ENCODE measurements at regions not wholly inside any gene's neighbourhood (a gene's known extent, or its start where the extent isn't known, plus 50 kb on each side); places are given as distances from the start of the nearest gene placed in this dataset.

DNA sequence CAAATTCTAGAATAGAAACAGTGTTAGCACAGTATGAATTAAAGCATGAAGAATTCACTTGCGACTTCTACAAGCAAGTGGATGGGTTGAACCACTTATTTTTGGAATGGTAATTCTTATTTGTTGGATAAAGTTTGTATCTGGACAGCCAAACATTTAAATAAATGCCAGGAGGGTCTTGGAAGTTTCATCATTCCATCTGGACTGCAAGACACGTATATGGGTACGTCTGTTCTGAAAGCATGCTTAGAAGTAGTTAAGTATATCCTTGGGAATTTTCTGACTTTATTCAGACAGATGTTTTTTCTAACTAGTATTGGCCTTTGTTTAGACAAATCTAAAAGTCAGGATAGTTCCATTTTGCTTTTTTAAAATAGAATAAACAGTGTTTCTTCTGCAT is 77.5 kb upstream of the CASK start:
- no peaks in the 10 kb centered on the region for H3K9me3 ChIP-seq (ENCODE audit: control insufficient read depth, insufficient read depth, low read depth, low read length)
- no peaks in the 10 kb centered on the region for H3K4me1 ChIP-seq (ENCODE audit: control insufficient read depth, insufficient read depth, low read length)
- H3K36me3 ChIP-seq (ENCODE audit: control insufficient read depth, insufficient read depth, low read length): no peaks in the 10 kb centered on the region
- no peaks in the 10 kb centered on the region for H3K27me3 ChIP-seq (ENCODE audit: control insufficient read depth, insufficient read depth, low read length)
- TF ChIP-seq TCF7L2 (IDR thresholded peaks at IDR 0.05; ENCODE audit: low read depth, low read length): no peak
- TF ChIP-seq, protein P1, sequence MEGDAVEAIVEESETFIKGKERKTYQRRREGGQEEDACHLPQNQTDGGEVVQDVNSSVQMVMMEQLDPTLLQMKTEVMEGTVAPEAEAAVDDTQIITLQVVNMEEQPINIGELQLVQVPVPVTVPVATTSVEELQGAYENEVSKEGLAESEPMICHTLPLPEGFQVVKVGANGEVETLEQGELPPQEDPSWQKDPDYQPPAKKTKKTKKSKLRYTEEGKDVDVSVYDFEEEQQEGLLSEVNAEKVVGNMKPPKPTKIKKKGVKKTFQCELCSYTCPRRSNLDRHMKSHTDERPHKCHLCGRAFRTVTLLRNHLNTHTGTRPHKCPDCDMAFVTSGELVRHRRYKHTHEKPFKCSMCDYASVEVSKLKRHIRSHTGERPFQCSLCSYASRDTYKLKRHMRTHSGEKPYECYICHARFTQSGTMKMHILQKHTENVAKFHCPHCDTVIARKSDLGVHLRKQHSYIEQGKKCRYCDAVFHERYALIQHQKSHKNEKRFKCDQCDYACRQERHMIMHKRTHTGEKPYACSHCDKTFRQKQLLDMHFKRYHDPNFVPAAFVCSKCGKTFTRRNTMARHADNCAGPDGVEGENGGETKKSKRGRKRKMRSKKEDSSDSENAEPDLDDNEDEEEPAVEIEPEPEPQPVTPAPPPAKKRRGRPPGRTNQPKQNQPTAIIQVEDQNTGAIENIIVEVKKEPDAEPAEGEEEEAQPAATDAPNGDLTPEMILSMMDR (IDR thresholded peaks at IDR 0.05): no peak
- TF ChIP-seq, protein P2, sequence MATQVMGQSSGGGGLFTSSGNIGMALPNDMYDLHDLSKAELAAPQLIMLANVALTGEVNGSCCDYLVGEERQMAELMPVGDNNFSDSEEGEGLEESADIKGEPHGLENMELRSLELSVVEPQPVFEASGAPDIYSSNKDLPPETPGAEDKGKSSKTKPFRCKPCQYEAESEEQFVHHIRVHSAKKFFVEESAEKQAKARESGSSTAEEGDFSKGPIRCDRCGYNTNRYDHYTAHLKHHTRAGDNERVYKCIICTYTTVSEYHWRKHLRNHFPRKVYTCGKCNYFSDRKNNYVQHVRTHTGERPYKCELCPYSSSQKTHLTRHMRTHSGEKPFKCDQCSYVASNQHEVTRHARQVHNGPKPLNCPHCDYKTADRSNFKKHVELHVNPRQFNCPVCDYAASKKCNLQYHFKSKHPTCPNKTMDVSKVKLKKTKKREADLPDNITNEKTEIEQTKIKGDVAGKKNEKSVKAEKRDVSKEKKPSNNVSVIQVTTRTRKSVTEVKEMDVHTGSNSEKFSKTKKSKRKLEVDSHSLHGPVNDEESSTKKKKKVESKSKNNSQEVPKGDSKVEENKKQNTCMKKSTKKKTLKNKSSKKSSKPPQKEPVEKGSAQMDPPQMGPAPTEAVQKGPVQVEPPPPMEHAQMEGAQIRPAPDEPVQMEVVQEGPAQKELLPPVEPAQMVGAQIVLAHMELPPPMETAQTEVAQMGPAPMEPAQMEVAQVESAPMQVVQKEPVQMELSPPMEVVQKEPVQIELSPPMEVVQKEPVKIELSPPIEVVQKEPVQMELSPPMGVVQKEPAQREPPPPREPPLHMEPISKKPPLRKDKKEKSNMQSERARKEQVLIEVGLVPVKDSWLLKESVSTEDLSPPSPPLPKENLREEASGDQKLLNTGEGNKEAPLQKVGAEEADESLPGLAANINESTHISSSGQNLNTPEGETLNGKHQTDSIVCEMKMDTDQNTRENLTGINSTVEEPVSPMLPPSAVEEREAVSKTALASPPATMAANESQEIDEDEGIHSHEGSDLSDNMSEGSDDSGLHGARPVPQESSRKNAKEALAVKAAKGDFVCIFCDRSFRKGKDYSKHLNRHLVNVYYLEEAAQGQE (IDR thresholded peaks at IDR 0.05; ENCODE audit: insufficient read depth in 1 of 2, low read depth in 2 of 2, low read length in 1 of 2): no peak
- no peak for TF ChIP-seq SIN3A (IDR thresholded peaks at IDR 0.05; ENCODE audit: borderline replicate concordance, insufficient read depth, low read depth, low read length)
- no peak for TF ChIP-seq POLR2AphosphoS5 (IDR thresholded peaks at IDR 0.05; ENCODE audit: low read depth, low read length)
- no peak for ATAC-seq
- CTCF ChIA-PET: no interaction called here
- intact Hi-C loops (cut with micrococcal nuclease; ENCODE audit: unreplicated experiment) (no loop called here), in situ Hi-C loops (cut with HindIII; ENCODE audit: low pct_unique_long_range_greater_than_20kb, low sequenced_read_pairs) (no loop called here)
- H3K4me3 ChIP-seq (ENCODE audit: low read depth in 2 of 2, low read length in 2 of 2): no peak overlapping the region
- POLR2A ChIA-PET: no interaction called here
- BruUV-seq (replicated peaks): no TSS peak
- no peak overlapping the region for H3K27ac ChIP-seq (ENCODE audit: low read length)
- DNase-seq (ENCODE audit: low read depth, low spot score): no peak

DNA sequence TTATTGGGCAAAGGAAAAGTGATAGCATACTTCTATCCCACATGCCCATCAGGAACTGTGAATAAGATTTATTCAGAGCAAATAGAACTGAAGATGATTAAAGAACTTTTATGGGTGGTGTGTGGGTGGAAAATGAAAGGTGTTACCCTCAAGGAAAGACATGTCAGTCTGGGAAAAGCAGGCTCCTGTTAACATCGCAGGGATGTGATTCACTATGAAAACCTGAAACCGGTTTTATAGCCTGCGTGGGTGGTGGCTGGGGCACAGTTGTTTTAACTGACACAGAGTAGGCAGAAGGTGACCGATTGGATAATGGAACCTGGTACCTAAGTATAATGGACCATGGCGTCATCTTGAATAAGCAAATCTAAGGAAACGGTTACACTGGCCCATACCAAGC is 61.3 kb upstream of the CASK start:
- H3K4me1 ChIP-seq (ENCODE audit: control insufficient read depth, insufficient read depth, low read length): no peaks in the 10 kb centered on the region
- ChIA-PET CTCF (no interaction called here), POLR2A (no interaction called here)
- H3K36me3 ChIP-seq (ENCODE audit: control insufficient read depth, insufficient read depth, low read length): no peaks in the 10 kb centered on the region
- no peak overlapping the region for H3K27ac ChIP-seq (ENCODE audit: low read length)
- H3K4me3 ChIP-seq (ENCODE audit: low read depth in 2 of 2, low read length in 2 of 2): no peak overlapping the region
- no peaks in the 10 kb centered on the region for H3K27me3 ChIP-seq (ENCODE audit: control insufficient read depth, insufficient read depth, low read length)
- in situ Hi-C loops (cut with HindIII; ENCODE audit: low pct_unique_long_range_greater_than_20kb, low sequenced_read_pairs): no loop called here
- no TSS peak for BruUV-seq (replicated peaks)
- TF ChIP-seq, protein P1 (IDR thresholded peaks at IDR 0.05): no peak
- no peak for TF ChIP-seq POLR2AphosphoS5 (IDR thresholded peaks at IDR 0.05; ENCODE audit: low read depth, low read length)
- TF ChIP-seq, protein P2 (IDR thresholded peaks at IDR 0.05; ENCODE audit: insufficient read depth in 1 of 2, low read depth in 2 of 2, low read length in 1 of 2): no peak
- no peak for TF ChIP-seq SIN3A (IDR thresholded peaks at IDR 0.05; ENCODE audit: borderline replicate concordance, insufficient read depth, low read depth, low read length)
- no peak for TF ChIP-seq TCF7L2 (IDR thresholded peaks at IDR 0.05; ENCODE audit: low read depth, low read length)
- no peaks in the 10 kb centered on the region for H3K9me3 ChIP-seq (ENCODE audit: control insufficient read depth, insufficient read depth, low read depth, low read length)
- no peak for ATAC-seq
- no peak for DNase-seq (ENCODE audit: low read depth, low spot score)
- intact Hi-C loops (cut with micrococcal nuclease; ENCODE audit: unreplicated experiment): no loop called here

Measured in Panc1 (cell line).